Activated T-helper 17 cell treated with anti-CD3 and anti-CD28 coated beads, Interleukin-2, amount 50 U/mL, for 72 hours (primary cell): ENCODE measurements at regions not wholly inside any gene's neighbourhood (a gene's known extent, or its start where the extent isn't known, plus 50 kb on each side); places are given as distances from the start of the nearest gene placed in this dataset.

ENCODE experiments used
- ATAC-seq: fragments of 150-1000 bp; cut with Tn5 transposase; replicated peaks from 2 replicates; pipeline ENCODE4 v1.10.0; 2021; ENCODE audit warnings: mild to moderate bottlenecking, moderate library complexity
- H3K27ac Mint-ChIP-seq: one replicate; pipeline ENCODE4 v1.8.0; 2022; ENCODE audit warnings: mixed read lengths
- H3K27me3 Mint-ChIP-seq: one replicate; pipeline ENCODE4 v1.8.0; 2022; ENCODE audit warnings: mixed read lengths
- H3K36me3 Mint-ChIP-seq: one replicate; pipeline ENCODE4 v1.8.0; 2022; ENCODE audit warnings: low read depth, mild to moderate bottlenecking, mixed read lengths
- H3K4me1 Mint-ChIP-seq: one replicate; pipeline ENCODE4 v1.8.0; 2022; ENCODE audit warnings: mixed read lengths
- H3K4me3 Mint-ChIP-seq: one replicate; pipeline ENCODE4 v1.8.0; 2022; ENCODE audit warnings: mild to moderate bottlenecking, mixed read lengths
- H3K9me3 Mint-ChIP-seq: one replicate; pipeline ENCODE4 v1.8.0; 2022; ENCODE audit warnings: mixed read lengths

DNA sequence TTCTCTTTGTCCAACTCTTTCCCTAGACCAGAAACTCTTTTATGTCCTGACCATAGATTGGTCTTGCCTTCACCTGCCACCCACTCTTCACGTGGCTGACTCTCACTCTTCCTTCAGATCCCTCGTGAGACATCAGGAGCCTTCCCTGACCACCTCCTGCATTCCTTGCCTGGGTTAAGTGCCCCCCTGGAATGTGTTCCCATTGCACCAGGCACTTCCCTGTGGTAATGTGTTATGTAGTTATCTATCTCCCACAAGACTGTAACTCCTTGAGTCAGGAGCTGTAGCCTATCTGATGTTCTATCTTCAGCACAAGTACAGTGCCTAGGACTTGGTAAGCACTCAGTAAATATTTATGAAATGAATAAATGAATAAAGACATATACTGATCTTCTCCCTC, 111.2 kb upstream of the CTTNBP2NL start:
- H3K27me3 Mint-ChIP-seq = peaks cover 31% of the 10 kb centered on the region

DNA sequence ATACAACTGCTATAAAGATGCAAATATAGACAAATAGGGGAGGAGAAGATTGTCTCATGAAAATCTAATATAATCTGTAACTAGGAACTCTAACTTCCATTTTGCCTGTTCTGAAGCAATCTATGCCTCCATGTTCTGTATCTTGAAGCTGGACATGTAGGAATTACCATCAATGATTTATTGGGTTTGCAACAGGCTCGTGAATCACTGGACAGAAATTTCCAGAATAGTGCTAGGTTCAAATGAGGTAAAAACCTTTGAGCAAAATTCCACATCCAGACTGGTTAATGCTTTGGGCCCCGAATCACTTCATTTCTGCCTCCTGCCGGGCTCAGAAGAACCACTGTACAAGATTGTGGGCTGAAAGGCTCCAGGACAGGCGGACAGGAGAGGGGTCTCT, 110.7 kb upstream of the CTTNBP2NL start:
- H3K27me3 Mint-ChIP-seq = peaks cover 31% of the 10 kb centered on the region
- no peak overlapping the region for H3K4me3 Mint-ChIP-seq
- no peaks in the 10 kb centered on the region for H3K4me1 Mint-ChIP-seq
- H3K27ac Mint-ChIP-seq = no peak overlapping the region
- no peaks in the 10 kb centered on the region for H3K9me3 Mint-ChIP-seq
- no peak for ATAC-seq
- no peaks in the 10 kb centered on the region for H3K36me3 Mint-ChIP-seq

More for the DNA sequence above, 111.2 kb upstream of the CTTNBP2NL start:
- no peaks in the 10 kb centered on the region for H3K9me3 Mint-ChIP-seq
- H3K36me3 Mint-ChIP-seq = no peaks in the 10 kb centered on the region
- H3K4me1 Mint-ChIP-seq = no peaks in the 10 kb centered on the region
- no peak overlapping the region for H3K4me3 Mint-ChIP-seq
- no peak overlapping the region for H3K27ac Mint-ChIP-seq
- no peak for ATAC-seq

DNA sequence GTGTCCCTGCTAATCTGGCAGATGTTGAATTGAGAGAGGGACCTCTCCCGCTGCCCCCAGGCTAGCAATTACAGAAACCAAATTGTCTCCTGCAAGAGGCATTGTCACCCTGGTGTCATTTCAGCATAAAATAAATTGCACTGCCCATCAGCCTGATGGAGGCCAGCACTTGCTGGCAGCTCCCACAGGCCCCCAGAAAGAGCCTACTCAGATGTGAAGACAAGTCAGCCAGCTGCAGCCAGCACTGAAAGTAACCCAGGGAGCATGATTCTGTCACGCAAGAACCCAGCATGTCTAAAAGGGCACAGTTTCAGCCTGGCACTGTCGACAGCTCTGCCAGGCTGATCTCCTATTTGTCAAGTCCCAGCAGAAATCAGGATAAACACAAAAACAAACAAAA, 110.3 kb upstream of the CTTNBP2NL start:
- H3K27ac Mint-ChIP-seq = no peak overlapping the region
- H3K27me3 Mint-ChIP-seq = peaks cover 31% of the 10 kb centered on the region
- H3K4me3 Mint-ChIP-seq = no peak overlapping the region
- no peak for ATAC-seq
- no peaks in the 10 kb centered on the region for H3K4me1 Mint-ChIP-seq
- H3K36me3 Mint-ChIP-seq = no peaks in the 10 kb centered on the region
- no peaks in the 10 kb centered on the region for H3K9me3 Mint-ChIP-seq

DNA sequence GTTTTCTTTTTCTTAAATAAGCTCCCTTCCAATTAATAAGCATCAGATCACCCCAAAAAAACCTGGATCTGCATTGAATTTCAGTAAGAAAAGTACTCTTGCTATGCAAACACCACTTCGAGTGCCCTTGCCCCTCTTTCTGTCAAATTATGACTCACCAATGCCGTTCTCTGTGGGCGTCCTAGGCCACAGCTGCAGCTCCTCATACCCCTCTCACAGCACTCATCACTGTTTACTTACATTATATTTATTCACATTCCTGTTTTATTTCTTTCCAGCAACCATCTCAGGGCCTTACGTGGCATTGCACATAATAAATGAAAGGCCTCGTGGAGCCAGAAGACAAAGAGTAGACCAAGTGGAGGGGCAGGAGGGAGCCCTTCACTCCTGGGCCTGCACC, 99.1 kb upstream of the CTTNBP2NL start:
- no peak for ATAC-seq
- Mint-ChIP-seq H3K27me3 (peaks cover 18% of the 10 kb centered on the region), H3K4me1 (no peaks in the 10 kb centered on the region), H3K27ac (no peak overlapping the region), H3K36me3 (no peaks in the 10 kb centered on the region), H3K9me3 (peaks cover 4% of the 10 kb centered on the region), H3K4me3 (no peak overlapping the region)

DNA sequence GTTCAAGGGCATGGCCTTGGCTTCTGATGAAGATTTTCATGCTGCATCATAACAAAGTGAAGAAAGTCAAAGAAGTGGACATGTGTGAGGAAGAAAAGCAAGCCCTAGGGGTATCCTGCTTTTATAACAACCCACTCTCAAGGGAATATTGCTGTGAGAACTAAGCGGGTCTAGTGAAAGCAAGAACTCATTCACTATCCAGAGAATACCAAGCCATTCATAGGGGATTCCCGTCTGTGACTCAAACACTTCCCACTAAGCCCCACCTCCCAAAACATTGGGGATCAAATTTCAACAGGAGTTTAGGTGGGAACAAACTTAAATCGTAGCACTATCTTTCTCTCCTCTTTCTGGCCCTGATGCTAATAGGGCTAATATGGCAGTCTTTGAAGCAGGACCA, 98.5 kb upstream of the CTTNBP2NL start:
- Mint-ChIP-seq H3K4me1 (no peaks in the 10 kb centered on the region), H3K9me3 (peaks cover 4% of the 10 kb centered on the region), H3K27ac (no peak overlapping the region), H3K4me3 (no peak overlapping the region), H3K36me3 (no peaks in the 10 kb centered on the region), H3K27me3 (peaks cover 18% of the 10 kb centered on the region)
- no peak for ATAC-seq

DNA sequence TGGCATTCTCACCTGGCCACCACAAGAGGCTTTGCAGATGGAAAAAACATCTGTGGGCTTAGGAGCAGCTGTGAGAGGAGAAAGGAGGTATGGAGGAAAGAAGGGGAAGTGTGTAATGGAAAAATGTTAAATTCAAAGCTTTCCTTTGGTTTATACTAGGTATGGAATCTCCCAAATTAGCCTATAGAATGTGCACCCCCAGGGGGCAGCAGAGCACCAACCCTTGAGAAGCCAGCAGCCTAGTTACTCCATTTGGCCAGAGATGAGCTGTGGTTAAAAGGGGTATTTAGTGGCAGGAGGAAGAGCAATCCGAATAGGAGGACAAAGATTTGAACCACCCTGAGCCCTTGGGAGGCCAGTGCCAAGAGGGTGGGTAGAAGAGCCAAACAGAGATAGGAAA, 97.5 kb upstream of the CTTNBP2NL start:
- H3K36me3 Mint-ChIP-seq = no peaks in the 10 kb centered on the region
- H3K9me3 Mint-ChIP-seq = peaks cover 4% of the 10 kb centered on the region
- H3K27me3 Mint-ChIP-seq = peaks cover 18% of the 10 kb centered on the region
- H3K4me1 Mint-ChIP-seq = no peaks in the 10 kb centered on the region
- H3K27ac Mint-ChIP-seq = no peak overlapping the region
- no peak overlapping the region for H3K4me3 Mint-ChIP-seq
- ATAC-seq = no peak

DNA sequence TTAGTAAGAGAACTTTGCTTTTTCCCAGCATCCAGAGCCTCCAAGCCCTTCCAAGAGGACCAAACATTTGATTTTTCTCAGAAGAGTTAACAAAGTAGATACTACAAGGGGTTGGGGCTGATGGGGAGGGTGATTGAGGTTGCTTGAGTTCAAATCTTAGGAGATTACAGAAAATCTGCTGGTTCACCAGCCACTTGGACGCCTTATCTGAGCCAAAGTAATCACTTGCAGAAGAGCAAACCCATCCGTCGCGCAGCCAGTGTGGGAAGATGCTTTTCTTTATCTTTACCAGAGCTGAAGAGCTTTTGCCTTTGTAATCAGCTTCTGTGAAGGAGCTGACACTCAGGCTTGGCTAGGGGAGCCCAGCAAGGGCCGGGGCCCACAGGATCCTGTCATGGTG, 91.9 kb upstream of the CTTNBP2NL start:
- no peak for ATAC-seq
- Mint-ChIP-seq H3K36me3 (no peaks in the 10 kb centered on the region), H3K27me3 (peaks cover 30% of the 10 kb centered on the region), H3K9me3 (no peaks in the 10 kb centered on the region), H3K27ac (no peak overlapping the region), H3K4me1 (no peaks in the 10 kb centered on the region), H3K4me3 (no peak overlapping the region)

DNA sequence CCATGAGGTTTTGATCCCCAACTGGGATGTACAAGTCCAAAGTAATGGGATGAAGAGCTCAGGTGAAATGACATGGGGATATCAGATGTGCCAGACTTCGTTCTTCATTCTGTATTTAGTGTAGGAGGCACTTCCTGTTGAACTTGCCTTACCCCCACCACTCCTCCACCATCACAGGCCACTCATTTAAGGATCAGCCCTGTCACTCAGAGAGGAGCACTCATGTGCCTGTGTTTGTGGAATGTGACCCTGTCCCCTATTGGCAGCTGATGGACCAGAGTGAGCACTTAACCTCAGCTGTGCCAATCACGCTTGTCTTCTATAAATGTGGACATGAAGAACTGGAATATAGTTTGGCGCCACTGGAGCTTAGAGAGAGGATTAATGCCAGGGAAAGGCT, 91.4 kb upstream of the CTTNBP2NL start:
- no peak for ATAC-seq

DNA sequence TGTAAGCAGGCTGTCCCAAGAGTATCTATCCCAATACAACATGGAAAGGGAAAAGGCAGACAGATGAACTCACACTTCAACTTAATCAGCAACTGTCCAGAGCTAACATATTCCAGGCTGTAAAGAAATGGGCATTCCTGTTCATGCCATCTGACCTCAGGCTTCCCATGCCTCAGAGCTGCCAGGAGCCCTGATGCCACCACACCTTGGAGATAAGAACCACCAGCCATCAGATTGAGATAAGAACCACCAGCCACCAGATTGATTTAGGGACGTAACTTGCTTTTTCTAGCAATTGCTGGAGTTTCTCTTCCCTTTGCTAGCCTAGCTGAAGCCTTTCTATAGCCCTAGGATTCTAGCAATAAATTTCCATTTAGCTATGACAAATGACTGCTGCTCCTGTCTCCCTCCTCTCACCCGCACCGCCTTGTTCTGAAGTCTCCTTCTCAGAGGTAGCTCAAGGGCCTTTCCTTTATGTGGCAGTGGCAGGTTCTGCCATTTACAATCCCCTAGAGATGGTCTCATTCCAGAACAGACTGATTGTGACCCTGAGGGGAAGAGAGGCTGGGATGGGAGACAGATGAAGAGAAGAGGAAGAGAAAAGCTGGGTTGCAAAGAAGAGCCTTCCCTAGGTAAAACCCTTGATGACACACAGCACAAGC, 88.0 kb upstream of the CTTNBP2NL start:
- Mint-ChIP-seq H3K36me3 (no peaks in the 10 kb centered on the region), H3K27ac (no peak overlapping the region), H3K9me3 (no peaks in the 10 kb centered on the region), H3K4me1 (no peaks in the 10 kb centered on the region), H3K27me3 (peaks cover 38% of the 10 kb centered on the region), H3K4me3 (no peak overlapping the region)
- ATAC-seq = no peak

More for the DNA sequence above, 91.4 kb upstream of the CTTNBP2NL start:
- H3K27ac Mint-ChIP-seq = no peak overlapping the region
- peaks cover 30% of the 10 kb centered on the region for H3K27me3 Mint-ChIP-seq
- no peaks in the 10 kb centered on the region for H3K36me3 Mint-ChIP-seq
- H3K4me1 Mint-ChIP-seq = no peaks in the 10 kb centered on the region
- H3K9me3 Mint-ChIP-seq = no peaks in the 10 kb centered on the region
- no peak overlapping the region for H3K4me3 Mint-ChIP-seq

DNA sequence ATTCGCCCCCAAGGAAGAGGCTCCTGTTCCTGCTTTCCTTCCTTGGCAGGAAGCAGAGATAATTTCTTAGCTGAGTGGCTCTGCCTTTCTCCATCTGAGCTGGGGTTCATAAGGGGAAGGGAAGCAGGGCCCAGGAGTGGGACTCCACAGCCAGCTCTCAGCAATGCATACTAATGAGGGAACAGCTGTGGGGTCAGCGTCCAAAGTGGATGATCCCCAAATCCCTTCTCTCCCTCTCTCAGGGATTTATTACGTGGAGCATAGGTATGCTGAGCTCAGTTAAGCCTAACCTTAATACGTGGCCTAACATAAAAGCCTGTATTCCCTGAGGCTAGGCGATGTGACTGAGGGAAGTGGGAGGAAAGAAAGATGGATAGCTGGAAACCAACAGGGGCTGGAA, 87.3 kb upstream of the CTTNBP2NL start:
- H3K36me3 Mint-ChIP-seq = no peaks in the 10 kb centered on the region
- H3K27ac Mint-ChIP-seq = no peak overlapping the region
- H3K4me1 Mint-ChIP-seq = no peaks in the 10 kb centered on the region
- H3K4me3 Mint-ChIP-seq = no peak overlapping the region
- H3K27me3 Mint-ChIP-seq = peaks cover 38% of the 10 kb centered on the region
- no peaks in the 10 kb centered on the region for H3K9me3 Mint-ChIP-seq
- ATAC-seq = no peak

DNA sequence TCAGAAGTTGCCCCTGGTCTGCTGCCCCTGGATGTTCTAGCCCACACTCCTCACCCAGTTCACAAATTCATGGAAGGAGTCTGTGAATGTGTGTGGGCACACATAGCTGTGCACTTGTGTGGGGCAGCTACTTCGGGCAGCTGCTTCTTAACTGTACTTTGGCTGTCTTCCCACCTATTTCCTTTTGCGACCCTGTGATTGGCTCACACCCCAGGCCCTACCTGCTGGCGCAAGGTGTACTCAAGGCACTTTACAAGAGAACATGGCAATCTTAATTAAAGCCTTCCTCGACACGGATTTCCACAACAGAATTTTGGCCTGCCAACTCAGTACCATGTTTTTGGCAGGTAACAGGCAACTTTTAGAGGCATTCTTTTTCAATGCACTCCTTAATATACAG, 86.5 kb upstream of the CTTNBP2NL start:
- no peak overlapping the region for H3K4me3 Mint-ChIP-seq
- H3K4me1 Mint-ChIP-seq = no peaks in the 10 kb centered on the region
- H3K27me3 Mint-ChIP-seq = peaks cover 38% of the 10 kb centered on the region
- H3K9me3 Mint-ChIP-seq = no peaks in the 10 kb centered on the region
- ATAC-seq = no peak
- H3K36me3 Mint-ChIP-seq = no peaks in the 10 kb centered on the region
- H3K27ac Mint-ChIP-seq = no peak overlapping the region

DNA sequence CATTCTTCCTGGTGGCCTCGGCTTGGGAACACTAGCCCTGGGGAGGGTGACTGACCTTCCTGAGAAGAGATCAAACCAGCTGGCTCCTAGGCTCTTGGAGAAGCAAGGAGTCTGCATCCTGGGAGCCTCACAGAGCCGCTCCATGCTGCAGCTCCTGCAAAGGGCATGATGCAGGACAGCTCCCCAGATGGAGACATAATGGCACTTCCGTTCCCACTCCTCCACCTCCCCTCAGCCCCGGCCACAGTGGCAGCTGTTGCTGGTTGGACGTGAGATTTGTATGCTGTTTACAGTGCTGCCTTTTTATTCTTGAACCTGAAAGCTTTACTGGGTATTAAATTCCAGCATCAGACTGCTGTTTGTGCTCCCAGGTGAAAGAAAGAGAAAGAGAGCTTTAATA, 83.7 kb upstream of the CTTNBP2NL start:
- peaks cover 22% of the 10 kb centered on the region for H3K27me3 Mint-ChIP-seq
- H3K36me3 Mint-ChIP-seq = no peaks in the 10 kb centered on the region
- no peak overlapping the region for H3K27ac Mint-ChIP-seq
- no peak overlapping the region for H3K4me3 Mint-ChIP-seq
- no peaks in the 10 kb centered on the region for H3K4me1 Mint-ChIP-seq
- no peaks in the 10 kb centered on the region for H3K9me3 Mint-ChIP-seq
- no peak for ATAC-seq

DNA sequence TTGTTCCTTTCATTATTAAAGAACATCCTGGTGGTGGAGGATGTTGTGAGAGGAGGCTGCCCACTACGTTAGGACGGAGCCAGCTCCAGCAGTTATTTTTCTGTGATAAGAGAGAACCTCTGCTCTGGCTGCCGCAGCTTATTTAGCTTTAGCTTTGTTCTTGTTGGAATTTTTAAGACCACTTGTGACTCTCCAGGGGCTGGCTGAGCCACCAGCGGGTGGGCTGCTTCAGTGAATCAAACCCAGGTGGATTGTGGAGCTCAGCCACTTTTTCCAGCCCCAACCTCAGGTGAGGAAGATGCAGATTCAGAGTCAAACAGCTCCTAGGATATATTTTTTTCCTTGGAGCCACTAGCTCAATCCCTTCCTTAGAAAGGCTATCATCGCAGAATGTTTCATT, 83.1 kb upstream of the CTTNBP2NL start:
- H3K9me3 Mint-ChIP-seq = no peaks in the 10 kb centered on the region
- ATAC-seq = no peak
- H3K36me3 Mint-ChIP-seq = no peaks in the 10 kb centered on the region

DNA sequence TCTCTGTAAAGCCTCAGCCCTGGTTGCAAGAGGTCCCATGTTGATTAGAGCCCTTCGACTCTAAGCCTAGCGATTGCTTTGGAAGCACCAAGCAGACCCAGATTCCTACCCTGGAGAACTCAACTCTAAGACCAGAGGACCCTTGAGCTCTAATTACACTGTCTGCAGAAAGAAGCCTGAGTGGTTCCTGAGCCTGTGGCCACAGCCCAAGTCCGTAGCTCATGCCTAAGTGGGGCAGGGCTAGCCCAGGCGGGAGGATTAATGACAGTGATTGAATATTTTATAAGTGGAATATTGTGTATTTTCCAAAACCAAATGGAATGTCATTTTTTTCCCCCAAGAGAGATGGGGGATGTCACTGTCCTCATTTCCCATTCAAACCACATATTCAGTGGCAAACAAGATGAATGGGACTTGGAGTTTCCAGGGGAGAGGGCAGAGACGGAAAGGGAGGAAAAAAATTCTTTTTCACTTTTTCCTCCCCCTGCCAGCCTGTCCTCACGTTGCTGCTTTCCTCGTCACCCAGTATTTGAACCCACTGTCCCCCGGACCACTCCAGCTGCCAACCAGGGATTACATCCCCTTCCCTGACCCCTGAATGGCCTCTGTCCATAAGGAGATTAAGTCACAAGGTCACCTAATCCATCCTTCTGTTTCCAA, 79.6 kb upstream of the CTTNBP2NL start:
- Mint-ChIP-seq H3K27me3 (peaks cover 17% of the 10 kb centered on the region), H3K4me3 (no peak overlapping the region), H3K27ac (no peak overlapping the region), H3K36me3 (no peaks in the 10 kb centered on the region), H3K9me3 (no peaks in the 10 kb centered on the region), H3K4me1 (no peaks in the 10 kb centered on the region)
- no peak for ATAC-seq

More for the DNA sequence above, 83.1 kb upstream of the CTTNBP2NL start:
- Mint-ChIP-seq H3K4me3 (no peak overlapping the region), H3K27me3 (peaks cover 24% of the 10 kb centered on the region), H3K4me1 (no peaks in the 10 kb centered on the region), H3K27ac (no peak overlapping the region)

DNA sequence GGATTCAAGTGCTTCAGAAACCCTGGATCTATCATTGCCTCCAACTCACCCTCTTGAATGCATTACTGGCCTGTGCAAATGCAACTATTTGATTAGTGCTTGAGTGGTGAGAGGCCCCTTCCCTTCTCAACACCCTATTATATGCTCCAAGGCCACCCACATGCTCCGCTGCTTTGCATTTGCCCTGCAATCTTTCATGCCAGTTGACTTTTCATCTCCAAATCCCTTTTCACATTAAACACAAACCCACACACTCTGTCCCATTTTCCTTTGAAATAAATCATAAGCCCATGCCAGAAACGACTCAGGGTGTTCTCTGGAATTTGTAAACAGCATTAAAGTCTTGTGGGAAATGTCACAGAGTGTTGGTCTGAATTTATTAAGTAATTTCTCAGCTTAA, 78.9 kb upstream of the CTTNBP2NL start:
- Mint-ChIP-seq H3K27me3 (peaks cover 14% of the 10 kb centered on the region), H3K27ac (no peak overlapping the region), H3K9me3 (no peaks in the 10 kb centered on the region), H3K36me3 (no peaks in the 10 kb centered on the region), H3K4me3 (no peak overlapping the region), H3K4me1 (no peaks in the 10 kb centered on the region)
- no peak for ATAC-seq
